Fibroblast of lung (primary cell): ENCODE measurements at regions not wholly inside any gene's neighbourhood (a gene's known extent, or its start where the extent isn't known, plus 50 kb on each side); places are given as distances from the start of the nearest gene placed in this dataset.

ENCODE experiments used
- EZH2 ChIP-seq: IDR thresholded peaks from 2 replicates; pipeline ENCODE4 v1.5.1; 2012; ENCODE audit warnings: low read length, control low read depth, mild to moderate bottlenecking; ENCODE audit errors: missing control alignments
- TF ChIP-seq, protein P1 (sequence below), 2 donors: IDR thresholded peaks in 1 of 2; conservative IDR thresholded peaks in 1 of 2; 1 replicate in 1 of 2; 2 replicates in 1 of 2; pipeline ENCODE4 v1.5.1; 2011 to 2012; ENCODE audit warnings: low read length in 2 of 2, control low read depth in 1 of 2, inconsistent platforms in 1 of 2, low read depth in 1 of 2, mild to moderate bottlenecking in 1 of 2

DNA sequence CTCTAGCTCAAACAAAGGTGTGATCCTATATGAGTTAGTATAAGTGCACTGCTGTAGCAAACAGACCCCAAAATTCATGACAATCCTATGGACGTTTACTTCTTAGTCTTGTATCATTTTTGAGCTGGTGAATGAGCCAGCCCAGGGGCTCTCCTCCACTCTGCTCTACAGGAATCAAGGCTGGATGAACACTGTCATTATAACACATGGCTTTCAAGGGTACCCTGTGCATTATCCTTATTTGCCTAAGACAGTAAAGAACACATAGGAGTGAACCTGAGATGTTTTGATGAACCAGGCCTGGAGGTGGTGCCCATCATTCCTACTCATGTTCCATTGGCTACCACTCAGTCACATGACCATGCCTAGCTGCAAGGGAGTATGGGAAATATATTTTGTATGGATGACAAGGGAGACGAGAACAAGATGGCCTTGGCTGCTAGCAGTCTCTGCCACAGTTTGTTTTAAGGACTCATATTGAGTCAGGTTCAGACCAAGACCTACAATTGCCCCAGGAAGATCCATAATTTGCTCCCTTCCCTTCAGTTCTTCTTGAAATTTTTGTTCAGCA lies 107.4 kb upstream of the HES1 start:
- TF ChIP-seq, protein P1, sequence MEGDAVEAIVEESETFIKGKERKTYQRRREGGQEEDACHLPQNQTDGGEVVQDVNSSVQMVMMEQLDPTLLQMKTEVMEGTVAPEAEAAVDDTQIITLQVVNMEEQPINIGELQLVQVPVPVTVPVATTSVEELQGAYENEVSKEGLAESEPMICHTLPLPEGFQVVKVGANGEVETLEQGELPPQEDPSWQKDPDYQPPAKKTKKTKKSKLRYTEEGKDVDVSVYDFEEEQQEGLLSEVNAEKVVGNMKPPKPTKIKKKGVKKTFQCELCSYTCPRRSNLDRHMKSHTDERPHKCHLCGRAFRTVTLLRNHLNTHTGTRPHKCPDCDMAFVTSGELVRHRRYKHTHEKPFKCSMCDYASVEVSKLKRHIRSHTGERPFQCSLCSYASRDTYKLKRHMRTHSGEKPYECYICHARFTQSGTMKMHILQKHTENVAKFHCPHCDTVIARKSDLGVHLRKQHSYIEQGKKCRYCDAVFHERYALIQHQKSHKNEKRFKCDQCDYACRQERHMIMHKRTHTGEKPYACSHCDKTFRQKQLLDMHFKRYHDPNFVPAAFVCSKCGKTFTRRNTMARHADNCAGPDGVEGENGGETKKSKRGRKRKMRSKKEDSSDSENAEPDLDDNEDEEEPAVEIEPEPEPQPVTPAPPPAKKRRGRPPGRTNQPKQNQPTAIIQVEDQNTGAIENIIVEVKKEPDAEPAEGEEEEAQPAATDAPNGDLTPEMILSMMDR (conservative IDR thresholded peaks at IDR 0.05 in 1 of 2, IDR thresholded peaks at IDR 0.05 in 1 of 2; ENCODE audit: low read depth in 1 of 2, low read length in 2 of 2): no peak
- TF ChIP-seq EZH2: no peak
